GM18498 (cell line): ENCODE measurements at regions not wholly inside any gene's neighbourhood (a gene's known extent, or its start where the extent isn't known, plus 50 kb on each side); places are given as distances from the start of the nearest gene placed in this dataset.

Experiments
- ATAC-seq: cut with Tn5 transposase; IDR thresholded peaks from one replicate; pipeline ENCODE4 v1.9.1; 2021; ENCODE audit warnings: mild to moderate bottlenecking, moderate library complexity; ENCODE audit not compliant: unreplicated experiment

GRCh38 chr9:107118863-107119624 lies 164.0 kb upstream of the RAD23B start:
- no peak for ATAC-seq

- ATAC-seq: no peak
These were observed 163.3 kb upstream of the RAD23B start for GRCh38 chr9:107119735-107120134.

DNA sequence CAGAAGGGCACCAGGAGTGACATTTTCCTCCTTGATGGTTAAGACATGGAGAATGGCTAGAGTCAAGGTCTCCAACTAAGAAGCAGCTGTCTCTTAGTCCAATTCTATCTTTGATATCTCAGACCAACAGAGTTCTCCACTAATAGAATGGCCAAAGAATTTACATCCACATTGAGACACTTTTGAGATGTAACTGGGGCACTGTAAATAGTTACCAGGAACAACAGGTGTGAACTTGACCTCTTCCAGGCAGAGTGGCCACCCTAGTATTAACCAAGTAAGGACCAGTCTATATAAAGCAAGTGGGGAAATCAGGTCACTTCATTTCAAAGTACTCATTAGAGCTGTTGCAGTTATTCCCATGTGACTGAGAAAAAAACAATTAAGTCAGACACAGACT lies 159.7 kb upstream of the RAD23B start:
- ATAC-seq: no peak

GRCh38 chr9:107127608-107128007 lies 155.5 kb upstream of the RAD23B start:
- no peak for ATAC-seq

DNA sequence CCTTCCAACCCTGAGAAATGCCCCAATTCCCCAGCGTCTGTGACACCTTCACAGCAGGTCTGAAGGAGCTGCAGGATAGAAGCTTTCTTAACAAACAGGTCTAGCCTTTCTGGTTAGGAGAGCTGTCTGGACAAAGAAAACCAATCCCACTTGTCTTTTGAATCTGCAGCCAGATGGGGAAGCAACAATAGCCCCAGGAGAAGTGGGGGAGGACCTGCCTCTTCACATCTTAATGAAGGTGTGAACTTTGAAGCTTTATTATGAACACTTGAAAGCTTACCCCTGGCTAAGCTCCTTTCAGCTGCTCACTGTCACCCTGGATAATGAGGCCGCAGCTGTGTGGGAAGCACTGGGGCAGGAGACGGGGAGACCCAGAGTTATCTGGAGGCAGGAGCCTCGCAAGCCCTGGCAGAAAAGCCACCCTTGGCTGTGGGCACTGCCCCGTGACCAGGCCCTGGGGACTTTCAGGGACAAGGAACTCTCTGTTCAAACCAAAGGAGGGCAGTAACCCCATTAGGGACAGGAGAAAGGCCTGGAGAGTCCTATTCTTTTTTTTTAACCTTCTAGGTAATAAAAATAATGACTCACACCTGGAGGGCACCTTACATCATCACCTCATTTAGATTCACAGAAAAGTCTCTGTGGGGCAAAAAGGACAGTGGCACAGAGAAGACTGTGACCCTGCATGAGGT lies 151.8 kb upstream of the RAD23B start:
- no peak for ATAC-seq

DNA sequence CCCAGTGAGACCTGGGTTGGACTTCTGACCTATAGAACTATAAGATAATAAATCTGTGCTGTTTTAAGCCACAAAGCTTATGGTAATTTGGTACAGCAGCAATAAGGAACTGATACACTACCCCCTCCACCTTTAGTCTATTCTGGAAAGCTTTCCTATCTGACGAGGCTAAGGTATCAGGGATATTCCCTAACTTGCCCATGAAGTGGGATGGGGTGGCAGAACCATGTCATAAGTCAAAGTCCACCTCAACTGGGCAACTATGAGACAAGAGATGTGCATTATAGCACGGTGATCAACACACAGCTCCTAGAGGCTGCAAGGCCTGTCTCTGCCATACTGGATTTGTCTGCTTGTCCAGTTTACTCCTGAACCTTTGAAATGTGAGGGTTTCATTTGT lies 146.8 kb upstream of the RAD23B start:
- no peak for ATAC-seq

DNA sequence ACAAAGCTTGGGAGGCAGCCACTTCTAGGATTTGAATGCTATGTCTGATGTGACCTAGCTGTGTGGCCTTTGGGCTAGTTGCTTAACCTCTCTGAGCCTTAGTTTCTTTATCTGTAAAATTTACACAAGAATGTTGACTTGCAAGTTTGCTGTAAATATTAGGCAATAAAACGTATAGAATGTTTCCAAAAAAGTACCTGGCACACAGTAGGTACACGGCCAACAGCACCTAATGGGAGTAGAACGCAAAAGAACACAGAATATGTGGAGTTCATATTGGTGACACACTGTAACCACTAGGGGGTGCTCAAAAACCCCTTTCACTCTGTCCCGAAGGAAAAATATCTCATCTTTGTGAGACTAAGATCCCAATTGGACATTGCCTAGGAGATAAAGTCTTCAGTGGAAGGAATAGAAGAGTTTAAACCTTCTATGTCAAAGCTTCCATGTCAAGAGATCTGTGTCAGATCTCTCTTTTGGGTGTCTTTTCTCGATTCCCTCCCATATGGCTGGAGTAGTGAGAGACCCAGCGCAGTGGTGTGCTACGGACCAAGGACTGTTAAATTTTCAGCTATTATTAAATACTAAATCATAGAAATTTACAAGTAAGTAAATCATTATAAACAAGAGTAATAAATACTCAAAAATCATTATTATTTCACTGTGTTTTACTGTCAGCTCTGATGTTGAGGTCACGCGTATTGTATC lies 145.4 kb upstream of the RAD23B start:
- ATAC-seq: peak; percentile 53

- ATAC-seq: no peak
These were observed 144.7 kb upstream of the RAD23B start for GRCh38 chr9:107138261-107138992.

DNA sequence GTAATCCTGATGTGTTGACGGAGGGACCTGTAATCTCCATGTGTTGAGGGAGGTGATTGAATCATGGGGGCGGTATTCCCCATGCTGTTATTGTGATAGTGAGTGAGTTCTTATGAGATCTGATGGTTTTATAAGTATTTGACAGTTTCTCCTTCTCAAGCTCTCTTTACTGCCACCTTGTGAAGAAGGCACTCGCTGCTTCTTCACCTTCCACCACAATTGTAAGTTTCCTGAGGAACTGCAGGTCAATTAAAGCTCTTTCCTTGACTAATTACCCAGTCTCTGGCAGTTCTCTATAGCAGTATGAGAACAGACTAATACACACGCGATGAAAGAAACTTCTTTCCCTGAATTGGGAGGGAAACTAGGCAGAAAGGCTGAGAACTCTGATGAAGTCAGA lies 141.1 kb upstream of the RAD23B start:
- no peak for ATAC-seq

DNA sequence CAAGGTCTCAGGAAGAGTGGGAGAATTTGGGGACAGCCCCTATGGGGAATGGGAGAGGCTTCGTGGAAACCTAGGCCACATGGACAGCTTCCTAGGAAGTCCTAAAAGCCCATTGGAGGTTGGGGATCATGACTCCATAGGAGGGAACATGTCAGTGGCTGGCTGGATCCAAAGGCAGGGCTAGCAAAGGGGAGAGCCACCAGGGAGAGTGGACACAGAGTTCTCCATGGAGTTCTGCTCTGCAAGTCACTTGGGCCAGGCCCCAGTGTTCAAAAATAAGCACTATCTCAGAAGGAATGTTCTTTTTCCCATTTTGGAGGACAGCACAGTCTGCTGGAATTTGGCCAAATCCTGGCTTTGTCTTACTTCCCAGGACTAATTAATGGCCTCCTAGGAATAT lies 140.6 kb upstream of the RAD23B start:
- no peak for ATAC-seq

DNA sequence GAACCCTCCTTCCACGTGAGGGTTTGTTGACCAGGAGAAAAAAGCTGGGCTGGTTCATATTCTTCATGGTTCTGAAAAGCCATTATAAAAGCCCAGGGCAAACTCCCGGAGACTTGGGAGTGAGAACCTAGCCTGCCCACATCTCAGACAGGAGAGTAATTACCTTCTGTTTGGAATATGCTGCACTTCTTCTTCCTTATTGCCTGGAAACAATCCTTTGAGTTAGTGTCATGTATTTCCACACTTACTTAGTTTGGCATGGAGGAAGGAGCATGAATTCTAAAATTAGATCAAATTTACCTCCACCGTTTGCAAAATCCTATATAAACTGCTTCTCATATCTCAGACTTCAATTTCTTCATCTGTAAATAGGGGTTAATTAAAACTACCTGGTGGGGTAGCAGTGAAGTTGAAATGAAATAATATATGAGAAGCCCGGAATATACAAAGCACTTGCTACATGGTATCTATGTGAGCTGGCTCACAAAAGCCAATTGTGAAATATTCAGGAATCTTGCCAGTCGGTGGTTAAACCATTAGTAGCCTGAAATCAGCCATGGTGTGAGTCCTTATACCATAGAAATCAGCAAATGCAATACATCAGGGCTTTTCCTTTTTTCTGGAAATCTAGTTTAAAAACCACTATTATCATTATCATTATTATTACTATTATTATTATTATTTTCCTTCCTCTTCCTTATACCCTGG lies 140.0 kb upstream of the RAD23B start:
- no peak for ATAC-seq

DNA sequence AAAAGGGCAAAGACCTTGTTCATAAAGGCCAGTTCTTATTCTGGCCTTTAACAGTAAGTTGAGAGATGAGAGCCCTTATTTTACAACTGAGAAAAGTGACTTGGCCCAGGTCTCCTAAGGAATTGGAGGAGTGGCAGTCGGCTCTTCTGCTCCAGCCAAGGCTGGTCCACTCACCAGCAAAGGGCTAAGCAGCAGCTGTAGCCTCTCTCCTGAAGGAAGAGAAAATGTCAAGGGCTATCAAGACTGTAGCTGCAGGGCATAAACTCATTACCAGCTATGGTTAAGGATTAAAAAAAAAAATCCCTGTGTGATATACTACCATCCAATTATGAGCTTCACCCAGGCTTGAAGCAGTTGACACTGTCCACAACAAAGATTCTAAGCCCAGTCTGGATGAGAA lies 138.6 kb upstream of the RAD23B start:
- ATAC-seq: no peak

GRCh38 chr9:107147134-107147533 lies 135.9 kb upstream of the RAD23B start:
- no peak for ATAC-seq

DNA sequence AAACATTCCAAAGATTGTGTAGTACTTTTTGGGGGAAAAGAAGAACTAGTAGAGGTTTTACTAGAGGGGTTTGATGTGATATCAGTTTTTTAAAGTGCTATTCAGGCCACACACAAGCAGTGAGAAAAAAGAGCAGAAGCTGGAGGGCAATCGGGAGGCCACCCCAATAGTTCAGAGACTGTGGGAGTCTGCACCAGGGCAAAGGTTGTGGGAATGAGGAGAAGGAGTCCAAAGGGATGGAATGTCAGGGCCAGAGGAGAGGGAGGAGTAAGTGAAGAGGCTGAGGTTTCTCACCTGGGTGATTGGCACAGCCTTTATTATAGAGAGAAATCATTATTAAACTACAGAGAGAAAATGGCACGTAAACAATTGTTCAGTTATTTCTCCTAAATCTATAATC lies 134.9 kb upstream of the RAD23B start:
- ATAC-seq: no peak

- ATAC-seq: no peak
These were observed 133.3 kb upstream of the RAD23B start for GRCh38 chr9:107149756-107150155.

DNA sequence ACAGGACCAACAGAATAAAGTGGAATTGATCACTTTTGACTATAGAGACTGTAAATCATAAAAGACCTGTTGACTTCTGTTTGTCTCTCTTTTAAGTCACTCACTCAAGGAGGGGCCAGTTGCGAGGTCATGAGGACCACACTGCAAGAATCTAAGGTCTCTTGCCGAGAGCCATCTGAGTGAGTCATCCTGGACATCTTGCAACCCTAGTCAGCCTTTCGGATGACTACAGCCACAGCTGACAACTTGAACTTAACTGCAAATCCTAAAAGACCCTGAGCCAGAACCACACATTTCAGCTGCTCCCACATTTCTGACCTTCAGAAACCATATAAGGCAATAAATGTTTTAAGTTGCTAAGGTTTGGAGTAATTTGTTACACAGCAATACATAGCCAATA lies 129.7 kb upstream of the RAD23B start:
- no peak for ATAC-seq

DNA sequence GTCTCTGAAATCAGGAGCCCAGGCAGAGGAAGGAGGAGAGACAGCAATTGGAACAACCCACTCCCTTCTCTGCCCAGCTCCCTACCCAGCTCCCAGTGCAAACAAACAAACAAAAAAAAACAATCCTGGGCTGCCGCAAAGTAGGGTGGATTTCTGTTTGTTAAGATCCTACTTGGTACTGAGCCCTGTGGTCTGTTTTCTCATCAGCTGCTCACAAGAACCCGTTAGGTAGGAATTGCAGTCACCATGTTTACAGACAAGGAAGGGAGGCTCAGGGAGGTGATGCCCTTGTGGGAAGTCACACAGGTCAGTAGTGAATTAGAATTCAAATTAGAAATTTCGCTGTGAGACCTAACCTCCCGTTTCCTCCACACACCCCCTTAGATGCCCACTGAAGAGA lies 128.8 kb upstream of the RAD23B start:
- ATAC-seq: no peak

DNA sequence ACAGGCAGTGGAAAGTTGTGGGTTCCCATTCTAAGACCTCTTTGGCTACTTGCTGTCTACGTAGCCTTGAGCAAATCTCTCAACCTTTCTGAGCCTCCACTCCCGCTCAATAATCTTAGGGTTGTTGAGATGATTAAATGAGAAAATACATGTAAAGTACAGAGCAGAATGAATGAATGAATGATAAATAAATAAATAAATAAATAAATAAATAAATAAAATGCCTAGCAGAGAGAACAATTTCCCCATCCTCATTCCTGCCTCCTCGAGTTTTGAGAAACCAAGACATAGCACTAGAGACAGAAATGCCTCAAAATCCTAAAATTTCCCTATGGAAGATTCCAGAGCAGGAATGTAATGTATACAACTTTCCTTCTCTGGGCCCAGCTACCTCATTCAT lies 128.3 kb upstream of the RAD23B start:
- no peak for ATAC-seq

GRCh38 chr9:107155244-107155817 lies 127.7 kb upstream of the RAD23B start:
- no peak for ATAC-seq

DNA sequence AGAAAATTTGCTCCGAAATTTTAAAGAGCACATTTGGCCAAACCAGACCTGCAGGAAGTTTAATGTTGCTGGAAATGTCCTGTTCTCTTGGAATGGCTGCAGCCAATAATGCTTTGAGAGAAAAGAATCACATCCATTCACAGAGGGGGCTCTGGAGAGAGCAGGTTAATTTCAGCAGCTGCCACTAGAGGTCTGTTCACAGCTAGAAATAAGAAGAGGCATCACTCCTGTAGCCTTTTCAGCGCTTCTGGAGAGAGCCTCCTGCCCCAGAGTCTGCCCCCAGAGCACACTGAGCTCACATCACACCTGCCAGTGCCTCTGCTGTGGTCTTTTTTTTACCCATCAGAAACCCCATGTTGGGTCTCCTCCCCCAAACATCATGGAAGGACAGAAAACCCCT lies 124.8 kb upstream of the RAD23B start:
- peak; percentile 79 for ATAC-seq
